ENCODE measurements at regions not wholly inside any gene's neighbourhood (a gene's known extent, or its start where the extent isn't known, plus 50 kb on each side); places are given as distances from the start of the nearest gene placed in this dataset.

GRCh38 chr7:12749746-12750145 is 62.3 kb downstream of the ARL4A start:
- Histone ChIP-seq H3K4me3 (no peak overlapping the region), H3K4me1 (no peaks in the 10 kb centered on the region), H3K36me3 (ENCODE audit: insufficient read depth in 1 of 2, low read depth in 1 of 2) (no peaks in the 10 kb centered on the region), H3K9me3 (no peaks in the 10 kb centered on the region), H3K27me3 (ENCODE audit: insufficient read depth in 3 of 3, low read length in 2 of 3) (no peaks in the 10 kb centered on the region), H3K27ac (no peak overlapping the region)
- ATAC-seq (no peak), DNase-seq (no peak)
- 97 to 98% (median 97%) methylated on average over 2 of the region's 2 CpGs for WGBS, 3 donors
- intact Hi-C loops (cut with DNase I), result no loop called here
- no peak for TF ChIP-seq CTCF (IDR thresholded peaks at IDR 0.05)

GRCh38 chr7:12751764-12752163 is 64.3 kb downstream of the ARL4A start:
- Histone ChIP-seq H3K27me3 (ENCODE audit: insufficient read depth in 3 of 3, low read length in 2 of 3) (no peaks in the 10 kb centered on the region), H3K4me3 (no peak overlapping the region), H3K4me1 (no peaks in the 10 kb centered on the region), H3K27ac (no peak overlapping the region), H3K36me3 (ENCODE audit: insufficient read depth in 1 of 2, low read depth in 1 of 2) (no peaks in the 10 kb centered on the region), H3K9me3 (no peaks in the 10 kb centered on the region)
- WGBS, 3 donors, result 86 to 89% (median 88%) methylated on average over 3 of the region's 3 CpGs
- DNase-seq (no peak), ATAC-seq (no peak)
- intact Hi-C loops (cut with DNase I), result no loop called here
- no peak for TF ChIP-seq CTCF (IDR thresholded peaks at IDR 0.05)

GRCh38 chr7:12754179-12754578 is 66.7 kb downstream of the ARL4A start:
- no peaks in the 10 kb centered on the region for H3K36me3 ChIP-seq (ENCODE audit: insufficient read depth in 1 of 2, low read depth in 1 of 2)
- no peak overlapping the region for H3K27ac ChIP-seq

GRCh38 chr7:12756821-12757220 is 69.4 kb downstream of the ARL4A start:
- WGBS, 3 donors, result 92 to 93% (median 92%) methylated on average over 4 of the region's 4 CpGs
- ATAC-seq (no peak), DNase-seq (no peak)
- no peak overlapping the region for H3K27ac ChIP-seq
- H3K9me3 ChIP-seq, result no peaks in the 10 kb centered on the region
- H3K27me3 ChIP-seq (ENCODE audit: insufficient read depth in 3 of 3, low read length in 2 of 3), result no peaks in the 10 kb centered on the region
- H3K36me3 ChIP-seq (ENCODE audit: insufficient read depth in 1 of 2, low read depth in 1 of 2), result no peaks in the 10 kb centered on the region
- H3K4me1 ChIP-seq, result no peaks in the 10 kb centered on the region
- no peak for TF ChIP-seq CTCF (IDR thresholded peaks at IDR 0.05)
- intact Hi-C loops (cut with DNase I), result no loop called here
- H3K4me3 ChIP-seq, result no peak overlapping the region

More at GRCh38 chr7:12754179-12754578, 66.7 kb downstream of the ARL4A start:
- 58 to 68% (median 59%) methylated on average over 3 of the region's 3 CpGs for WGBS, 3 donors
- DNase-seq (no peak), ATAC-seq (peak in 1 of 4 donors; percentile 67)
- Histone ChIP-seq H3K9me3 (no peaks in the 10 kb centered on the region), H3K4me1 (no peaks in the 10 kb centered on the region), H3K4me3 (no peak overlapping the region), H3K27me3 (ENCODE audit: insufficient read depth in 3 of 3, low read length in 2 of 3) (no peaks in the 10 kb centered on the region)
- intact Hi-C loops (cut with DNase I), result no loop called here
- no peak for TF ChIP-seq CTCF (IDR thresholded peaks at IDR 0.05)

GRCh38 chr7:12757443-12757842 is 70.0 kb downstream of the ARL4A start:
- Histone ChIP-seq H3K27ac (no peak overlapping the region), H3K27me3 (ENCODE audit: insufficient read depth in 3 of 3, low read length in 2 of 3) (no peaks in the 10 kb centered on the region), H3K4me1 (no peaks in the 10 kb centered on the region), H3K36me3 (ENCODE audit: insufficient read depth in 1 of 2, low read depth in 1 of 2) (no peaks in the 10 kb centered on the region), H3K9me3 (no peaks in the 10 kb centered on the region), H3K4me3 (no peak overlapping the region)
- WGBS, 3 donors, result 38 to 48% (median 45%) methylated on average over 3 of the region's 3 CpGs
- no peak for TF ChIP-seq CTCF (IDR thresholded peaks at IDR 0.05)
- intact Hi-C loops (cut with DNase I), result no loop called here
- DNase-seq, result no peak
- no peak for ATAC-seq

All from psoas muscle (tissue), 7 donors.